NCI-H774 (cell line): ENCODE measurements at regions not wholly inside any gene's neighbourhood (a gene's known extent, or its start where the extent isn't known, plus 50 kb on each side); places are given as distances from the start of the nearest gene placed in this dataset.
"Not testable (repeated sequence)": the region's sequence is repeated elsewhere in the genome, so short reads cannot be mapped to it uniquely, and the experiment has no call there.

Experiments
- DNase-seq: peaks from one replicate; lab custom pipeline; 2025; lab: John Stamatoyannopoulos, UW

DNA sequence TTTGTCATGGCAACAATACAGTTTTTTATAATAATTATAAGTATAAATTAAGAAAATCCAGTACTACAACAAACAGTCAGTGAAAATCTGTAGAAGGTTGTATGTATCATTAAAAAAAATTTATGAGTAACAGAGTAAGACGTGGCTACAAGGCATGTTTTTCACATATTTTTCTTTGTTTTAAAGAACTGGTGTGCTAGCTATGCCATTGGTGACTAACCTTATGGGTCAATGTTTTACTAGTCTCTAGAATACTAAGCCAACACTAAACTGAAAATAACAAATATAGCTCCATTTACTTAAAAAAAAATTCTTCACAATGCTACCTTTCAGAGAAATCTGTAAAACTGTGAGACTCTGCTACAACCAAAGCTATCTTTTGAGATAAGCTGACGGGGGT lies 261.5 kb downstream of the ADGRL2 start:
- DNase-seq: no peak

DNA sequence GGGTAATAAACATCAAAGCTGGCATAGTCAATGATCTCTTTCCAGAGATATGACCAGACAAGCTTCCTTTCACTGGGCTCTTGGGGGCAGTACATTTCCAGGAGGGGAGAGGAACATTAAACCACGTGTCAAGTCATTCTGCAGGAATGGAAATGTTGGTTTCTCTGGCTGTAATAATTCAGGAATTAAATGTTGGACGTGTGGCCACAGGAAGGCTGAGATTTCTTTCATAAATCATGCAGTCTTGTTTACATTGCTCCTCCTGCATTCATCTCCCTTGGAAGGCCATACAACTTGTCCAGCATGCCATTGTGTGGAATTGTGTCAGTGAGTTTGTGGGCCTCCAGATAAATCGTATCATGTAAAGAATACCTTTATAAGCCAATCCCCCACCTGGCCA lies 259.2 kb downstream of the ADGRL2 start:
- DNase-seq: no peak

DNA sequence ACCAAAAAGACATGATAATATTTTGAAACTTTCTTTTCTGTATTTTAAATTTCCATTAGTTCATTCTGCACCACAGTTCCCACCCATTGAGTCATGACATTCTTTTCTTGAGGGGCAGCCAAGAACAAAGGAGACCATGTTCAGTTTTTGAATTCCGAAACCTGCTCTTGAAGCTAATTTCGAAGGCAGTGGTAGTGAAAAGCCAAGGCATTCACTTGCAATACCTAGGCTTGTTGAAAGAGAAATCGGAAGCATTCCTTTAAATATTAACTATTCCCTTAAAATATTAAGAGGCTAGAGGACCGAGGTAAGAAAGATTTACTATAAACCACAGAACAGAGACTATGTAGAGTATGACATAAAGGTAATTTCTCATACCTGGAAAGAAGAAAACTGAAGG lies 256.3 kb downstream of the ADGRL2 start:
- no peak for DNase-seq

DNA sequence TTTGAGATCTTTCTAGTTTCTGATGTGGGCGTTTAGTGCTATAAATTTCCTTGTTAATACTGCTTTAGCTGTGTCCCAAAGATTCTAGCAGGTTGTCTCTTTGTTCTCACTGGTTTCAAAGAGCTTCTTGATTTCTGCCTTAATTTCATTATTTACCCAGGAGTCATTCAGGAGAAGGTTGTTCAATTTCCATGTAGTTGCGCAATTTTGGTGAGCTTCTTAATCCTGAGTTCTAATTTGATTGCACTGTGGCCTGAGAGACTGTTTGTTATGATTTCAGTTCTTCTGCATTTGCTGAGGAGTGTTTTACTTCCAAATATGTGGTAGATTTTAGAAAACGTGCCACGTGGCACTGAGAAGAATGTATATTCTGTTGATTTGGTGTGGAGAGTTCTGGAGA lies 254.6 kb downstream of the ADGRL2 start:
- DNase-seq: not testable (repeated sequence)

DNA sequence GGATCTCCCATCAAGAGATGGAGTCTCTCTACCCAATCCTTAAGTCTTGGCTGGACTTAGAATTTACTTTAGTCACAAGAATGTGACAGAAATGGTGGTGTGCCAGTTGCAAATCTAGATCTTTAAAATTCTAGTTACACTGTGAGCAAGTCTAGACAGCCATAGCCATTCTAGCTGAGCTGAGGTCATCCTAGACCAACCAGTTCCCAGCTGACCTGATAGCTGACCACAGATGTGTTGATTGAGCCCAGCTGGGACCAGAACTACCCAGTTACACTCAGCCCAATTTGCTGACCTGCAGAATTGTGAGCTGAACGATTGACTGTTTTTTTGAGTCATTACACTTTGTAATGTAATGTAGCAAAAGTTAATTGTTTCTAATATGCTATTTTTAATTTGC lies 251.8 kb downstream of the ADGRL2 start:
- DNase-seq: no peak

DNA sequence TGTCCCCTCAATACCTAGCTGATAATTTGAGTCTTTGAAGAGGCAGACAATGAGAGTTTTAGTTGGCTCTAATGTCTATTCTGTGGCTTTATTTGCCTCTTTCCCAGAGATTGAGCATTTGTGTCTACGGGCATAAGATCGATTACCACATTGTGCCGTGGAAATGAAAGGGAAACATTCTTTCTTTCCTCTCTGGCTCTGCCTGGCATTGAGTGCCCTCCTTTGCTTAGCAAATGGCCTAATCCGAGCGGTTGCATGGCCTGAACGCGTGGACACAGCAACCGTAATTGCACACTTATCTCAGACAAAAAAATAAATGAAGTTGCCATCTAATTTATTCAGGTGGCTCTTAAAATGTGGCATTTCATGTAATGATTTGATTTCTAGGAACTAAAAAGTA lies 247.9 kb downstream of the ADGRL2 start:
- no peak for DNase-seq

DNA sequence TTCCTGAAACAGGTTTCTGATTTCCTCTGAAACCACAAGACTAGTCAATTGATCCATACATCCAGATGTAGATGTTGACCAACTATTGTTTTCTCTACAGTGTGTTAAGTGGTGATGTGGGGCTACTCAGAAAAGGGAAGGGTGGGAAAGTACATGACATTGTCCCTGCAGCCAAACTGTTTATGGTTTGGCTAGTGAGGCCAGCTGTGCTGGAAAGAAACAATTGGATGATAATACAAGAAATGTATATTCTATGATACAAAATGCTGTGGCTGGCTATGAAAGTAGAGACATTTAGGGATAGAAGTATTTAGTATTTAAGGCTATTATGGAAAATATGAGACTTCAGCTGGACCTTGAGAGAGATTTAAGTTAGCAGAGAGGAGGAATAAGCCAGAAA lies 244.5 kb downstream of the ADGRL2 start:
- DNase-seq: no peak

GRCh38 chr1:82044536-82044935 lies 243.8 kb downstream of the ADGRL2 start:
- no peak for DNase-seq

- DNase-seq: no peak
Measured at GRCh38 chr1:82044111-82044510, 243.4 kb downstream of the ADGRL2 start.

GRCh38 chr1:82042306-82043060 lies 241.7 kb downstream of the ADGRL2 start:
- no peak for DNase-seq
